ENCODE measurements at regions not wholly inside any gene's neighbourhood (a gene's known extent, or its start where the extent isn't known, plus 50 kb on each side); places are given as distances from the start of the nearest gene placed in this dataset.

DNA sequence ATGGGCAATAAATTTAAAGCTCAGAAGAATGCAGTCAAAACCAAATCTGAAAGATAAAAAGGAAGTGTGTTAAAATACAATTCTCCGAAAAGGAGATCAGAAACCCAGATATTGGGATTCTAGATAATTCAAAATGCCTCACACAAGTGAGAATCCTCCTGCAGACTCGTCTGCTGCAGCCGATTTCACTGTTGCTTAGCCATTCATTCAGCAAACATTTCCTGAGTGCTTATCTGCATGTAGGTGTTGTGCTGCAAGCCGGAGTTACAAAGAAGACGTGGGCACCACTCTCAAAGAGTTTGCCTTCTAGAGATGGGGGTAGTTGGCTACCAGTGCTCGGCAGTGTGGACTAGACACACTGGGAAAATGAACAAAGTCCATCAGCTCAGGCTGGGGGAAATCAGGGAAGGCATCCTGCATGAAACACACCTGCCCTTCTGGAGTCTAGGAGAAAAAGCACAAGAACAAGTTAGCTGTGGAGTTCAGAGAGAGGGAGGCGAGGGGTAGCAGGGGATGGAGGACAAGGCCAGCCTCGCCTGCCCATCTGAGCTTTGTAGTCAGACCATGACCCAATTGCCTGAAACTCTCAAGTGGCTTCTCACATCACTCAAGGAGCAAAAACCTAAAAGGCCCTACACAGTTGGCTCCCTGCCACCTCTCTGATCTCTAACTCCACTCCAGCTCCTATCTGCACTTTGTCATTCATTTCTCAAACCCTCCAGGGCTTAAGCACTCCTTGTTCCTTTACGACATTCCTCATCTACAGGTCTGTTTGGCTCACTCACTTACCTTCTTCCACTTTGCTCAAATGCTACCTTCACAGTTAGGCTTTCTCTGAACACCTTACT is 310.0 kb upstream of the DDHD1 start:
- DNase-seq (ENCODE audit: low spot score), result no peak

DNA sequence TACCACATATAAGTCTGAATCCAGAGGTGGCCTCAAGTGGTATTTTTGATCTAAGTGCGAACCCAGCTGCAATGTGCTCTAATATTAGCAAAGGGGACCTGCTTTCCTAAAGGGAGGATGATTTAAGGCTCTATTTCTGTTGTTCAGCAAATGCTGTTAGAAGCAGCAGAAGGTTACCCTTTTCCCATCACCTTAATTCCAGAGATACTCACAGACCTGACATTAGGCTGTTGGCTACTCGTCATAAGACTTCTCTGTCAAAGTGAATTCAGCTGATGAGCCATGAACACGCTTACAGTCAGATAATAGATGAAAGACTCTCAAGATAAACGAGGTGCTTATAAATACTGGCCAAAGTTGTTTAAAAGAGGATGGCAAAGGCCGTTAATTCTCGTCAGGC is 308.7 kb upstream of the DDHD1 start:
- DNase-seq (ENCODE audit: low spot score), result no peak

DNA sequence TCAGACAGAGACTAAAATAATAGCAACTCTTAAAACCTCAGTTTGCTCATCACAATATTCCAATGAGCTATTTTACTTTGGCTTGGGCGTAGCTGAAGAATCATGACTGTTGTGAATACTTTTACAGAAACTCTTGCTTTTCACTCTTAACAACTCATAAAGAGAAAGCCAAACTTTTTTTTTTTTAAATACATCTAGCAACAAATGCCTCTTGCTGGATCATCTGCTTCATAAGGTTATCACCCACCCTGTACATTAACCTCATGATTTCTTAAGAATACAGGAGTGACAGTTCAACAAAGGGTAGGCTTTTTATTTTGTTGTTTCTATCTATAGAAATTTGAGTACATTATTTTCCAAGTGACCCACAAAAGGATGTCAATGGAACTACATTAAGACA is 307.4 kb upstream of the DDHD1 start:
- no peak for DNase-seq (ENCODE audit: low spot score)

DNA sequence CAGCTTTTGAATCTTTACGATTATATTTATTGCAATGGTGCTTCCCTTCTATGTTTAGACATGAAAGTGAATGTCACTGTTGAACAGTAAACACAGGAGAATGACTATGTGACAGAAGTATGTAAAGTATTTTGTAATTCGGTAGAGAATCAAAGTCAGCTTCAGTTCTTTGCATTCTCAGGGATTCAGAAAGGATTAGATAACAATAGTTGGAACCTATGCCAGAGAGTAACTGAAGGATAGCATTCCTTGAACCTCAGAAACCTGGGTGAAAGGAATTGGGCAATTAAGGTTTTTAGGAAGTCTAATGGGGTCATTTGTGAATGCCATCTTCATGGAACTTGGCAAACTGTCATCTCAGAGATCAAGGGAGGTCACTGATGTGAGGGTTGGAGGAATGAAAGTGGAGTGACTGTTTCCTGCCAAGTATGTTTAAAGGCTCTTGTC is 305.3 kb upstream of the DDHD1 start:
- DNase-seq (ENCODE audit: low spot score), result no peak

- no peak for DNase-seq (ENCODE audit: low spot score)
These were observed 303.8 kb upstream of the DDHD1 start for GRCh38 chr14:53456931-53457330.

DNA sequence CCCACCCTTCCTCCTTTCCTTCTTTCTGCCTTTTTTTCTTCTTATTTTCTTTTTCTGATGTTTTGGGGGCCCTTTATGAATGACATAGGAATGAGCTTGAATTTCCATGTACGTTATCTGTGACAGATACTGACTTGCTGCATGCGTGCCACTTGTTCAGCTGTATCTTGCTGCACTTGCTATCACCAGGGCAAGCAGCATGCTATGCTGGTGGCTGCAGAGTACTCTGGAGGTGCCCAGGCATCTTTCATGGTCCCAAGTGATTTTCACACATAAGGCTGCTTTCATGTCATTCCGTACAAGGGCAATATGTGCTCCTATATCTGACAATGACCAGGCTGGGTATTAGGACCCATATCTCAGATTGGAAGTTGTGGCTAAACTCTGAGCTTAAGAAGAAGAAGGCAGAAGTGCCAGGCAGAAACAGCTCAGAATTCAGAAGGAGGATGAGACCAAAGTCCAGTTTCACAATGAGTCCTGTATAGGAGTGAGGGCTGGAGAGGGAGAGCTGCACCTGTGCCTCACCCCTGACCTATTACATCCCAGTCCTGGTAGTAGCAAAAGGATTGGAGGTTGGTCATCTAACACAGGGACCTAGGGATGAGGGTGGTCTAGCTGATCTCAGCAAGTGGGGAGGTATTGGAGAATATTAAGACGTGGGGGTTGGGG is 299.0 kb upstream of the DDHD1 start:
- DNase-seq (ENCODE audit: low spot score), result no peak

- DNase-seq (ENCODE audit: low spot score), result no peak
These were observed 297.7 kb upstream of the DDHD1 start for GRCh38 chr14:53450871-53451270.

GRCh38 chr14:53448682-53449081 is 295.6 kb upstream of the DDHD1 start:
- DNase-seq (ENCODE audit: low spot score), result no peak

GRCh38 chr14:53444677-53445312 is 291.7 kb upstream of the DDHD1 start:
- no peak for DNase-seq (ENCODE audit: low spot score)

- no peak for DNase-seq (ENCODE audit: low spot score)
These were observed 288.7 kb upstream of the DDHD1 start for GRCh38 chr14:53441789-53442188.

GRCh38 chr14:53437858-53438257 is 284.7 kb upstream of the DDHD1 start:
- DNase-seq (ENCODE audit: low spot score), result no peak

DNA sequence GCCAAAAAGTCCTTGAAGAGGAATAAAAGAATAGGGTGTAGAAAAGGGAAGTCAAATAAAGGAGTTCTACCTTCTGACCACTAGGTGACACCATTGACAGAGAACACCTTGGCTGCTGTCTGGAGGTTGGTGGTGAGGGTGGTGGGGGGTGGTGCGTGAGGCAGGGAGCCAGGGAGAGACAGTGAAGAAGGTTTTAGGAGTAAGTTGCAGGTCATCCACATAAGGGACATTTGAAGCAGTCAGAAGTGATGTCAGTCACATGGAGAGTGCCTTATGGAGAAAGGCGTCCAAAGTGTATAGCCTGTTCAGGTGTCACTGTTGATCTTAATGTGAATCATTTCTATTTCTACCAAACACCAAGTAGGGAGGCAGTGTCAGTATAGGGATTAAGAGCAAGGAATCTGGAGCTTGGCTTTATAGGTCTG is 279.3 kb upstream of the DDHD1 start:
- DNase-seq (ENCODE audit: low spot score), result no peak

- DNase-seq (ENCODE audit: low spot score), result no peak
These were observed 277.7 kb upstream of the DDHD1 start for GRCh38 chr14:53430870-53431269.

DNA sequence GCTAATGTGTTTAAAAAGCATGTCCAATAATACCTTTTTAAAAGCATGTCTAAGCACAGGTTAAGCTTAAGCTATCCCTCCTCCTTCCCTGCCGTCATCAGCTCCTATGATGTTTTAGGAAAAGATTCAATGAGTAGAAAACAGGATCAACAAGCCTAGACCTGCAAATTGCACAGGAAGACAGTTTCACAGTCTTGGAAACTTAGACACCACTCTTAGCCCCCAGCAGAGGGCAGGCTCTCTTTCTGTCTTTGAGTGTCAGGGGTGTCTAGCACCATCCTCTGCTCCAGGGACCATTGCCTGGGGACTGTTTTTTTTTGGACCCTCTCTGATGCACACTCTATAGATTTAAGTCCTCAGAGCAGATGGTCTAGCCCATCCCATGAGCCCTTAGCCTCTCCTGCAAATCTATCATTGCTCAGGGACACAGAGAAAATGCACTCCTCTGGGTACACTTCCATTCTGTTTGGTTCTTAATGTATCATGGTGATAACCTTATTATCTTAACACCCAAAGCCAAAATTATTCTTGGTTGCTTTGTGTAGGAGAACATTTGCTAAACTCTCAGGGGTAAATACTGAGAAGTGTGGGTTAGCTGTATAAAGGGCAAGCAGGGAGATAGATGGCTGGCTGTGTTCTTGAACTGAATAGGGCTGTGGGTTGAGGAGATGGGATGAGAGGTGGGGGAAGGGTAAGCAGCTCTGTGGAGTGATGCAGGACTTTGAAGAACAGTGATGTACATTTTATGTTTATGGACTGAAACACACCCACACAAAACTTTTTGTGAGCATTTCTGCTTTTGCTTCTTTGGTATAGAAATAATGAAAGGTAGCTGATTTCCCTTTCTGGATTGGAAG is 259.9 kb upstream of the DDHD1 start:
- no peak for DNase-seq (ENCODE audit: low spot score)

GRCh38 chr14:53411125-53411524 is 258.0 kb upstream of the DDHD1 start:
- no peak for DNase-seq (ENCODE audit: low spot score)

DNA sequence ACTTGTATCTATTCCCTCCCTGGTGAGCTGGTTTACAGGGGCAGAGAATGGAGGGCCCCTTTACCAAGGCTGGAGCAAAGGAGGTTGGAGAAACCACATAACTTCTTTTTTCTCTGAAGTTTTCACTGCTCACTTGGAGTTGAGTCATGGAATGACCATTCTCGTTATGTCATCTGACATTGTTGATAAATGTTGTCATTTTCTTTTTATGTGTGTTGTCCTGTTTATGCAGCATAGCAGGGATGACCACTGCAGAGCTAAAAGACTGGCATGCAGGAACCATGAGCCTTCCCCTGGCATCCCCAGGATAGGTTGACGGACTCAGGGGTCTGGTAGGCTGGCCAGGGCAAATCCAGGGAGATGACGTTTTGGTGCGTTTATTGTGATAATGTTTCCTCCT is 256.8 kb upstream of the DDHD1 start:
- DNase-seq (ENCODE audit: low spot score), result no peak

DNA sequence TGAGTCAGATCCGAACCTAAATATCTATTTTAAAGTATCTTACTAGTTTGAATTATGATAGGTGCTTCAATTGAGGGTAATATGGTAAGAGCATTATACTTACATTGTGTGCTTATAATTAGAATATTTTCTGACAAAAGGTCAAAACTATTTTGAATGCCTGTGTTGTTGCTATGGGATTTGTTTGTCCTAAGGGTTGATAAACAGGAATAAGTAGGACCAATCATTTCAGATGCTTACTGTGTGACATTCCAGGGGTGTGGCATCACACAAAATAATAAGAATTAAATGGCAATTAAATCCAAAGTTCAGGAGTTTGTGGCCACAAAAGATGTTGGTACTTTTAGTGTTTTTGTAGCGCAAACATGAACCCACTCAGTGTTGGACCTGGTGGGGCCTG is 256.2 kb upstream of the DDHD1 start:
- DNase-seq (ENCODE audit: low spot score), result no peak

GRCh38 chr14:53408175-53408879 is 255.2 kb upstream of the DDHD1 start:
- DNase-seq (ENCODE audit: low spot score), result no peak

DNA sequence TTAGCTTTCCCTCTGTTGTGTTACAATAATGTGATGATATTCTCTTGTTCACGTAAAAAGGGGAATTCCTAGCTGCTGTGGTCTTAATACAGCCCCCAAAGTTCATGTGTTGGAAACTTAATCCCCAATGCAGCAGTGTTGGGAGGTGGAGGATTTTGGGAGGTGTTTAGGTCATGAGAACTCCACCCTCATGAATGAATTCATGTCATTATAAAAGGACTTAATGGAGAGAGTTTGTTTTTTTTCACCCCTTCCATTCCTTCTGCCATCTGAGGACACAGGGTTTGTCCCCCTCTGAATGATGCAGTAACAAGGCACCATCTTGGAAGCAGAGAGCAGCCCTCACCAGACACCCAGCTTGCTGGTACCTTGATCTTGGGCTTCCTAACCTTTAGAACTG is 253.4 kb upstream of the DDHD1 start:
- no peak for DNase-seq (ENCODE audit: low spot score)

DNA sequence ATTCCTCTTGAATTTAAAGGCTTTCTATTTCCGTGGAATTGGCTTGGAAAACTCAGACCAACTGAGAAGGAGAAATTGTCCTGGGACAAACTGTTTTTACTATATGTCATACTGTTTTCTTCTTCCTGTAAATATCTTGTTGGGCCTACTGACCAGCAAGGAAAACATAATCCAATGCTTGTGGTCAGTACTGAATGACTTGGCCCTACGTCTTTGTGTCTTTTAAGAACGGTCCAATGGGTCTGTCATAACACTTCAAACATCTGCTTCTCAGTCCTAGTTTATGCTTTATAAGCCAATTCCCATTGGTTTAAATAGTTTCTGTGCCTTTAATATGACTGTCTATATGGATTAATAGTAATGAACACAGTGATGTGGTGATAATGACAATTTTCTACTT is 248.5 kb upstream of the DDHD1 start:
- no peak for DNase-seq (ENCODE audit: low spot score)

- DNase-seq (ENCODE audit: low spot score), result no peak
These were observed 245.9 kb upstream of the DDHD1 start for GRCh38 chr14:53399057-53399456.

DNA sequence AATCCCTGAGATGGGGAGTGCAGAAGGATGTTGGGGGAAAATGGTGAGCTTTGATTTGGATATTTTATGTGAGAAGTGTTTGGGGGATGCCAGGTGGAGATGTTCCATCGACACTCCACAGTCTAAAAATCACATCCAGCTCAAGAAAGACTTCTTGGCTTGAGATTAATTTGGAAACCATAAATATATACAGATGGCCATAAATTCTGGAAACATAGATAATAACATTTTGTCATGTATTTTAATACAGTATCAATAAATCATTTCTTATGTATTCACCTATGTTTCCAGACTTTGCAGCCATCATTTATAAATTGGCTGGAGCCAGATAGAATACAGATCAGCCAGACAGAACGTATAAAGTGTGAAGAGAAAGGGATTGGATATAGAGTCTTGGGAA is 245.5 kb upstream of the DDHD1 start:
- no peak for DNase-seq (ENCODE audit: low spot score)
